ENCODE measurements at regions not wholly inside any gene's neighbourhood (a gene's known extent, or its start where the extent isn't known, plus 50 kb on each side); places are given as distances from the start of the nearest gene placed in this dataset.

DNA sequence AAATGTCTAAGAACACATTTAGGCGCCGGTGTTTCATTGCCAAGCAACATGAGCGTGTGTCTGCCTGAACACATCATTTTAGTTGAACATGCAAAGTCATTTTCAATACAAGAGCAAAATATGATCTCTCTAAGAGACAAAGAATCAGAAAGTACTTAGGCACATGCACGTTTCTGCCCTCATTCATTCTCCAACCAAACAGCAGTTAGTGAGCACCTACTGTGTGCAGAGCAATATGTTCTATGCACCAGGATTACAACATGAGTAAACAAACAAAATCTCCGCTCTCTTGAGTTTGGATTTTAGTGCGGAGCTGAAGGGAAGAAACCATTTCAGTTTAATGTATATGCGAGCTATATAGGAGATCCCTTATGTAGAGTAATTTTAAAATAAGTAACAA, 71.6 kb upstream of the KLF6 start:
- no peak for TF ChIP-seq POLR2A (IDR thresholded peaks at IDR 0.05)
- no peak for TF ChIP-seq CTCF (IDR thresholded peaks at IDR 0.05)
- no peak for TF ChIP-seq EP300 (IDR thresholded peaks at IDR 0.05)
- TF ChIP-seq POLR2AphosphoS5 (IDR thresholded peaks at IDR 0.05): no peak

Data from sigmoid colon (tissue), 4 donors.